ENCODE measurements at regions not wholly inside any gene's neighbourhood (a gene's known extent, or its start where the extent isn't known, plus 50 kb on each side); places are given as distances from the start of the nearest gene placed in this dataset.
A peak's percentile ranks its signal among the peaks of the same experiment; 100 is the strongest.

- DNase-seq: no peak
Measured at GRCh38 chr7:94054130-94054529, 50.0 kb upstream of the BET1 start.

GRCh38 chr7:94055963-94056362, 51.8 kb upstream of the BET1 start:
- no peak for DNase-seq

- DNase-seq: no peak
Measured at GRCh38 chr7:94056796-94057207, 52.6 kb upstream of the BET1 start.

GRCh38 chr7:94057955-94058354, 53.8 kb upstream of the BET1 start:
- no peak for DNase-seq

GRCh38 chr7:94059746-94060145, 55.6 kb upstream of the BET1 start:
- DNase-seq: no peak

- DNase-seq: no peak
Measured at GRCh38 chr7:94060752-94061151, 56.6 kb upstream of the BET1 start.

GRCh38 chr7:94061326-94061725, 57.2 kb upstream of the BET1 start:
- no peak for DNase-seq

GRCh38 chr7:94062372-94062771, 58.2 kb upstream of the BET1 start:
- no peak for DNase-seq

GRCh38 chr7:94064541-94065191, 60.5 kb upstream of the BET1 start:
- no peak for DNase-seq

GRCh38 chr7:94067047-94067446, 62.9 kb upstream of the BET1 start:
- DNase-seq: no peak

GRCh38 chr7:94067506-94067905, 63.4 kb upstream of the BET1 start:
- DNase-seq: no peak

- no peak for DNase-seq
Measured at GRCh38 chr7:94069162-94069739, 65.1 kb upstream of the BET1 start.

- no peak for DNase-seq
Measured at GRCh38 chr7:94080551-94080950, 76.4 kb upstream of the BET1 start.

- DNase-seq: no peak
Measured at GRCh38 chr7:94082126-94082525, 78.0 kb upstream of the BET1 start.

GRCh38 chr7:94087664-94088352, 83.7 kb upstream of the BET1 start:
- peak; percentile 49 for DNase-seq

- no peak for DNase-seq
Measured at GRCh38 chr7:94088560-94088959, 84.4 kb upstream of the BET1 start.

- no peak for DNase-seq
Measured at GRCh38 chr7:94089806-94090205, 85.7 kb upstream of the BET1 start.

- no peak for DNase-seq
Measured at GRCh38 chr7:94092980-94093379, 88.8 kb upstream of the BET1 start.

- no peak for DNase-seq
Measured at GRCh38 chr7:94094298-94094697, 90.1 kb upstream of the BET1 start.

GRCh38 chr7:94095316-94096009, 91.3 kb upstream of the BET1 start:
- DNase-seq: no peak

GRCh38 chr7:94099679-94100078, 95.5 kb upstream of the BET1 start:
- DNase-seq: no peak

GRCh38 chr7:94100723-94101345, 96.7 kb upstream of the BET1 start:
- no peak for DNase-seq

- no peak for DNase-seq
Measured at GRCh38 chr7:94104301-94104700, 100.1 kb upstream of the BET1 start.
